ENCODE measurements at regions not wholly inside any gene's neighbourhood (a gene's known extent, or its start where the extent isn't known, plus 50 kb on each side); places are given as distances from the start of the nearest gene placed in this dataset.

DNA sequence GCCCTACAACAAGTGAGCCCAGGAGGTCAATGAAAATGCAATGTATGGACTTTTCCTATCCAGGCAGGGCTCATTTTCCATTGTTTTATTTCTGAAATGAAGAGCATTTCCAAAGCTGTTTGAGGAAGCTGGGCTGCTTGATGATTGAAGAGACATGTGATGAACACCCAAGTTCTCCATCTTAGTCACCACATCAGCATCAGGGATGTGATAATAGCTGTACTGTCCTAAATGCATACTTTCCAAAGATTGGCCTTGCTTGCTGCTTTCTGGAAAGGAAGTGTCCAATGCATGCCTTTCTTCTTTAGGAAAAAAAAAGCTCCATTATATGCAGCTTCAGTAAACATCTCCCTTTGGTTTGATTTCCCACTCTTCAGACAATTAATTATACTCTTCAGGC is 425.9 kb upstream of the RUNX1 start:
- Mint-ChIP-seq H3K27ac (ENCODE audit: unreplicated experiment) (no peak overlapping the region), H3K27me3 (ENCODE audit: unreplicated experiment) (peaks cover 1% of the 10 kb centered on the region), H3K36me3 (ENCODE audit: low read depth, unreplicated experiment) (no peaks in the 10 kb centered on the region), H3K9me3 (ENCODE audit: unreplicated experiment) (no peaks in the 10 kb centered on the region), H3K4me3 (ENCODE audit: unreplicated experiment) (no peak overlapping the region), H3K4me1 (ENCODE audit: unreplicated experiment) (no peaks in the 10 kb centered on the region)
- no peak for DNase-seq (ENCODE audit: low spot score)
- TF ChIP-seq, protein P1, sequence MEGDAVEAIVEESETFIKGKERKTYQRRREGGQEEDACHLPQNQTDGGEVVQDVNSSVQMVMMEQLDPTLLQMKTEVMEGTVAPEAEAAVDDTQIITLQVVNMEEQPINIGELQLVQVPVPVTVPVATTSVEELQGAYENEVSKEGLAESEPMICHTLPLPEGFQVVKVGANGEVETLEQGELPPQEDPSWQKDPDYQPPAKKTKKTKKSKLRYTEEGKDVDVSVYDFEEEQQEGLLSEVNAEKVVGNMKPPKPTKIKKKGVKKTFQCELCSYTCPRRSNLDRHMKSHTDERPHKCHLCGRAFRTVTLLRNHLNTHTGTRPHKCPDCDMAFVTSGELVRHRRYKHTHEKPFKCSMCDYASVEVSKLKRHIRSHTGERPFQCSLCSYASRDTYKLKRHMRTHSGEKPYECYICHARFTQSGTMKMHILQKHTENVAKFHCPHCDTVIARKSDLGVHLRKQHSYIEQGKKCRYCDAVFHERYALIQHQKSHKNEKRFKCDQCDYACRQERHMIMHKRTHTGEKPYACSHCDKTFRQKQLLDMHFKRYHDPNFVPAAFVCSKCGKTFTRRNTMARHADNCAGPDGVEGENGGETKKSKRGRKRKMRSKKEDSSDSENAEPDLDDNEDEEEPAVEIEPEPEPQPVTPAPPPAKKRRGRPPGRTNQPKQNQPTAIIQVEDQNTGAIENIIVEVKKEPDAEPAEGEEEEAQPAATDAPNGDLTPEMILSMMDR (IDR thresholded peaks at IDR 0.05; ENCODE audit: unreplicated experiment) = no peak

DNA sequence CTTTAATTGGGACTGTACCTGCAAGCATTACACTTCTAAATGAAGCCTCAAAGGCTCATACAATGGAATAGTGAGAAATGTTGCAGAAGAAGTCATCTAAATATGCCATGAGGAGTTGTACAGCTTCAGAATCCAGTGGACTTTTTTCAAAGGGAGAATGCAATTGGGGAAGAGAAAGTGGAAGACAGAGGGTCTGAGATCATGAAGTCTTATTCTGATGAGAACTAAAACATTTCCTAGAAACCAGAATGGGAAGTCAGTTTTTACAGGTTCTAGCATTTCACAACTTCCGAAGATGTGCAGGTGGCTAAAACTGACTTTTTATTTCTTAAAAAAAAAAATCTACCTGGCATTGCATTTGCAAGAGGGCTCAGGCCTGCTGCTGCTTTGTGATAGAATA is 424.4 kb upstream of the RUNX1 start:
- Mint-ChIP-seq H3K36me3 (ENCODE audit: low read depth, unreplicated experiment) (no peaks in the 10 kb centered on the region), H3K4me3 (ENCODE audit: unreplicated experiment) (no peak overlapping the region), H3K27me3 (ENCODE audit: unreplicated experiment) (peaks cover 1% of the 10 kb centered on the region), H3K9me3 (ENCODE audit: unreplicated experiment) (no peaks in the 10 kb centered on the region), H3K4me1 (ENCODE audit: unreplicated experiment) (no peaks in the 10 kb centered on the region), H3K27ac (ENCODE audit: unreplicated experiment) (no peak overlapping the region)
- no peak for DNase-seq (ENCODE audit: low spot score)
- TF ChIP-seq, protein P1 (IDR thresholded peaks at IDR 0.05; ENCODE audit: unreplicated experiment) = no peak

DNA sequence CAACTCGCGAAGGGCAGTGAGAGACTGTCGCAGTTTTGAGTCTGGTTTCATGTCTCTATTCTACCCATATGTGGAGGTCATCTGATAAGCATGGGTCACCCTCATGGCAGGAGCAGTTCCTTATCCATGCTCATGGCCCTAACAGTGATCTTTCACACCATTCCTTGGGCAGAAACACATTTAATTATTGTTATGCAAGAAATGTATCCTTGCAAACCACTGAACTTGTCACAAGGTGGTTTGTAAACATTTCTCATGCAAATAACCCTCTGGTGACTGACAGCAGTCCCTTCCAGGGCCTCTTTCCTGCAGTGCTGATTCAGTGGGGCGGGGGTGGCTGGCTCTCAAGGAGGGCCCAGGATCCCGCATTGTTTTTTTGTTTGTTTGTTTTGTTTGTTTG is 421.4 kb upstream of the RUNX1 start:
- Mint-ChIP-seq H3K36me3 (ENCODE audit: low read depth, unreplicated experiment) (no peaks in the 10 kb centered on the region), H3K4me1 (ENCODE audit: unreplicated experiment) (no peaks in the 10 kb centered on the region), H3K4me3 (ENCODE audit: unreplicated experiment) (no peak overlapping the region), H3K27ac (ENCODE audit: unreplicated experiment) (no peak overlapping the region), H3K9me3 (ENCODE audit: unreplicated experiment) (no peaks in the 10 kb centered on the region), H3K27me3 (ENCODE audit: unreplicated experiment) (peaks cover 1% of the 10 kb centered on the region)
- DNase-seq (ENCODE audit: low spot score) = no peak
- TF ChIP-seq, protein P1 (IDR thresholded peaks at IDR 0.05; ENCODE audit: unreplicated experiment) = no peak

DNA sequence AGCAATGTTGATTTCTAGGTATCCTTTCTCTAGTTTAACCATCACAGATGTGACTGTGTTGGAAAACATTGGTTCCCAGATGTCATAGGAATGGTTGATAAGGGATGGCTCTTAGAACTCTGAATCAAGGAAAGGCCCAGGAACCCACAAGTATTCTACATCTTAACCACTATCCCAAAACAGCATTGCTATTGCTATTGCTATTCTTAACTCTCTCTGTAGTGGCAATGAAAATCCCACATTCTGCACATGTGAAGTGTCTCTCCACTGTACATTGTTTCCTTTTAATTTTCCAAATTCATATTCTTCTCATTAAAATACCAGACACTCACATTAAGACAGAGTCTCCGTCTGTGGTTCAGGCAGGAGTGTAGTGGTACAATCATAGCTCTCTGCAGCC is 420.4 kb upstream of the RUNX1 start:
- DNase-seq (ENCODE audit: low spot score) = no peak
- no peaks in the 10 kb centered on the region for H3K36me3 Mint-ChIP-seq (ENCODE audit: low read depth, unreplicated experiment)
- TF ChIP-seq, protein P1 (IDR thresholded peaks at IDR 0.05; ENCODE audit: unreplicated experiment) = no peak
- no peaks in the 10 kb centered on the region for H3K4me1 Mint-ChIP-seq (ENCODE audit: unreplicated experiment)
- H3K9me3 Mint-ChIP-seq (ENCODE audit: unreplicated experiment) = no peaks in the 10 kb centered on the region
- H3K4me3 Mint-ChIP-seq (ENCODE audit: unreplicated experiment) = no peak overlapping the region
- H3K27me3 Mint-ChIP-seq (ENCODE audit: unreplicated experiment) = peaks cover 1% of the 10 kb centered on the region
- no peak overlapping the region for H3K27ac Mint-ChIP-seq (ENCODE audit: unreplicated experiment)

DNA sequence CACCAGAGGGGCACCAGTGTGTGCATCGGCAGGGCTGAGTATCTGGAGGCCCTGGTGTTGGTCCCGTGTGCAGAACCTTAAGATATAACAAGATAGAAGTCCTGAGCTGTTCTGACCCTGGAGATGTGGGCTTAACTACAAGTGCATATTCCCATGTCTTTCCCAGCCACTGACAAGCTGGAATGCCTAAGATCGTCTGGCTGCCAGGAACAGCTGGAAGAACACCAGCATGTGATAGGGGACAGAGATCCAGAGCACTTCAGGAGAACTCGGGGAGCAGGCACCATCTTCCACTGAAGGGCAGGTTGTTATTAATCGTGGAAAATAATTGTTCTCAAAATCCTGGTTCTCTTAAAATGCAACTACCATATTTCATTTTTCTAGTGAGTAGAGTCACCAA is 419.9 kb upstream of the RUNX1 start:
- Mint-ChIP-seq H3K27ac (ENCODE audit: unreplicated experiment) (no peak overlapping the region), H3K4me1 (ENCODE audit: unreplicated experiment) (no peaks in the 10 kb centered on the region), H3K36me3 (ENCODE audit: low read depth, unreplicated experiment) (no peaks in the 10 kb centered on the region), H3K27me3 (ENCODE audit: unreplicated experiment) (peaks cover 1% of the 10 kb centered on the region), H3K9me3 (ENCODE audit: unreplicated experiment) (no peaks in the 10 kb centered on the region), H3K4me3 (ENCODE audit: unreplicated experiment) (no peak overlapping the region)
- TF ChIP-seq, protein P1 (IDR thresholded peaks at IDR 0.05; ENCODE audit: unreplicated experiment) = no peak
- no peak for DNase-seq (ENCODE audit: low spot score)

Measured in endothelial cell (in vitro differentiated cells).